PC-9 (cell line): ENCODE measurements at regions not wholly inside any gene's neighbourhood (a gene's known extent, or its start where the extent isn't known, plus 50 kb on each side); places are given as distances from the start of the nearest gene placed in this dataset.

Experiments used
- EZH2 ChIP-seq: fragments of 200-600 bp; sonication (generic); IDR thresholded peaks from 2 replicates; pipeline ENCODE4 v1.8.0; 2017; ENCODE audit warnings: antibody characterized with exemption, low read depth
- TF ChIP-seq, protein P1 (sequence below): fragments of 200-600 bp; sonication (generic); conservative IDR thresholded peaks from 2 replicates; pipeline ENCODE4 v1.6.1; 2017; ENCODE audit warnings: mixed run types, antibody characterized with exemption, mild to moderate bottlenecking, moderate library complexity

DNA sequence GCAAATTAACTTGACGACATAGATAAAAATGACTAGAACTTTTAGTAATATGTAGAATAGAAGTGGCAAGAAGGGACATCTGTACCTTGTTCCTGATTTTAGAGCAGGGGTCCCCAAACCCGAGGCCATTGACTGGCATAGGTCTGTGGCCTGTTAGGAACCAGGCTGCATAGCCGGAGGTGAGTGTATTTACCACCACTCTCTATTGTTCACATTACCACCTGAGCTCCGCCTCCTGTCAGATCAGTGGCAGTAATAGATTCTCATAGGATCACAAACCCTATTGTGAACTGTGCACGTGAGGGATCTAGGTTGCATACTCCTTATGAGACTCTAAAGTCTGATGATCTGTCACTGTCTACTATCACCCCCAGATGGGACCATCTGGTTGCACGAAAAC lies 113.6 kb upstream of the AVPR1A start:
- TF ChIP-seq, protein P1, sequence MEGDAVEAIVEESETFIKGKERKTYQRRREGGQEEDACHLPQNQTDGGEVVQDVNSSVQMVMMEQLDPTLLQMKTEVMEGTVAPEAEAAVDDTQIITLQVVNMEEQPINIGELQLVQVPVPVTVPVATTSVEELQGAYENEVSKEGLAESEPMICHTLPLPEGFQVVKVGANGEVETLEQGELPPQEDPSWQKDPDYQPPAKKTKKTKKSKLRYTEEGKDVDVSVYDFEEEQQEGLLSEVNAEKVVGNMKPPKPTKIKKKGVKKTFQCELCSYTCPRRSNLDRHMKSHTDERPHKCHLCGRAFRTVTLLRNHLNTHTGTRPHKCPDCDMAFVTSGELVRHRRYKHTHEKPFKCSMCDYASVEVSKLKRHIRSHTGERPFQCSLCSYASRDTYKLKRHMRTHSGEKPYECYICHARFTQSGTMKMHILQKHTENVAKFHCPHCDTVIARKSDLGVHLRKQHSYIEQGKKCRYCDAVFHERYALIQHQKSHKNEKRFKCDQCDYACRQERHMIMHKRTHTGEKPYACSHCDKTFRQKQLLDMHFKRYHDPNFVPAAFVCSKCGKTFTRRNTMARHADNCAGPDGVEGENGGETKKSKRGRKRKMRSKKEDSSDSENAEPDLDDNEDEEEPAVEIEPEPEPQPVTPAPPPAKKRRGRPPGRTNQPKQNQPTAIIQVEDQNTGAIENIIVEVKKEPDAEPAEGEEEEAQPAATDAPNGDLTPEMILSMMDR = no peak
- TF ChIP-seq EZH2 = no peak
